WTC11 (cell line): ENCODE measurements at regions not wholly inside any gene's neighbourhood (a gene's known extent, or its start where the extent isn't known, plus 50 kb on each side); places are given as distances from the start of the nearest gene placed in this dataset.

Experiments
- ATAC-seq: fragments of 200-7000 bp; cut with Tn5 transposase; 2 replicates; pipeline ENCODE4 v1.10.0; 2021; ENCODE audit warnings: mild to moderate bottlenecking, moderate library complexity
- CTCF ChIA-PET: fragments of 300-600 bp; sonication (Branson Sonifier 250); formaldehyde crosslinking; loops from one replicate; lab custom pipeline; 2021; ENCODE audit warnings: antibody characterized with exemption; lab: Charles Lee
- POLR2A ChIA-PET: fragments of 350-600 bp; sonication (Branson Sonifier 250); formaldehyde crosslinking; loops from one replicate; lab custom pipeline; 2021; ENCODE audit warnings: antibody characterized with exemption; lab: Charles Lee
- DNase-seq: peaks from one replicate; pipeline ENCODE4 v3.0.0; 2021; ENCODE audit warnings: low spot score
- H3K27ac Mint-ChIP-seq: 2 replicates; pipeline ENCODE4 v1.8.0; 2021; ENCODE audit warnings: mixed read lengths
- H3K27me3 Mint-ChIP-seq: 2 replicates; pipeline ENCODE4 v1.8.0; 2021; ENCODE audit warnings: low read depth, mild to moderate bottlenecking, moderate library complexity, mixed read lengths
- H3K36me3 Mint-ChIP-seq: 2 replicates; pipeline ENCODE4 v1.8.0; 2021; ENCODE audit warnings: mixed read lengths
- H3K4me1 Mint-ChIP-seq: 2 replicates; pipeline ENCODE4 v1.8.0; 2022; ENCODE audit warnings: mixed read lengths
- H3K4me3 Mint-ChIP-seq: 2 replicates; pipeline ENCODE4 v1.8.0; 2021; ENCODE audit warnings: mild to moderate bottlenecking, moderate library complexity, mixed read lengths
- H3K9me3 Mint-ChIP-seq: 2 replicates; pipeline ENCODE4 v1.8.0; 2021; ENCODE audit warnings: mixed read lengths
- AR ChIP-seq: fragments of 250-450 bp; sonication (Bioruptor Pico); IDR thresholded peaks from 2 replicates; pipeline ENCODE4 v1.9.0; 2021; ENCODE audit warnings: mild to moderate bottlenecking
- CBFB ChIP-seq: sonication (generic); formaldehyde crosslinking; IDR thresholded peaks from 2 replicates; pipeline ENCODE4 v1.8.1; 2022; ENCODE audit warnings: mild to moderate bottlenecking, low read depth, missing genetic modification reagents
- CREB1 ChIP-seq: sonication (generic); formaldehyde crosslinking; IDR thresholded peaks from 2 replicates; pipeline ENCODE4 v1.8.0; 2023; ENCODE audit warnings: mild to moderate bottlenecking, missing genetic modification reagents
- E2F1 ChIP-seq: sonication (generic); formaldehyde crosslinking; IDR thresholded peaks from 2 replicates; pipeline ENCODE4 v1.8.0; 2022; ENCODE audit warnings: mild to moderate bottlenecking, missing genetic modification reagents
- ETV6 ChIP-seq: sonication (generic); formaldehyde crosslinking; IDR thresholded peaks from 2 replicates; pipeline ENCODE4 v1.8.1; 2022; ENCODE audit warnings: mild to moderate bottlenecking, missing genetic modification reagents
- FOXK1 ChIP-seq: sonication (generic); formaldehyde crosslinking; IDR thresholded peaks from 2 replicates; pipeline ENCODE4 v1.8.0; 2022; ENCODE audit warnings: mild to moderate bottlenecking, moderate library complexity, missing genetic modification reagents
- FOXP4 ChIP-seq: sonication (generic); formaldehyde crosslinking; IDR thresholded peaks from 2 replicates; pipeline ENCODE4 v1.8.0; 2022; ENCODE audit warnings: mild to moderate bottlenecking, missing genetic modification reagents
- HMGA2 ChIP-seq: fragments of 250-450 bp; sonication (Bioruptor Pico); IDR thresholded peaks from 2 replicates; pipeline ENCODE4 v1.4.0; 2021; ENCODE audit warnings: mild to moderate bottlenecking, moderate library complexity
- HMGXB4 ChIP-seq: sonication (generic); formaldehyde crosslinking; IDR thresholded peaks from 2 replicates; pipeline ENCODE4 v1.8.1; 2023; ENCODE audit warnings: mild to moderate bottlenecking, moderate library complexity, missing genetic modification reagents
- JUN ChIP-seq: sonication (generic); formaldehyde crosslinking; IDR thresholded peaks from 2 replicates; pipeline ENCODE4 v1.8.0; 2023; ENCODE audit warnings: mild to moderate bottlenecking, missing genetic modification reagents
- MAX ChIP-seq: sonication (generic); formaldehyde crosslinking; IDR thresholded peaks from 2 replicates; pipeline ENCODE4 v1.8.0; 2022; ENCODE audit warnings: mild to moderate bottlenecking, missing genetic modification reagents
- MXD4 ChIP-seq: fragments of 250-450 bp; sonication (Bioruptor Pico); IDR thresholded peaks from 2 replicates; pipeline ENCODE4 v1.8.0; 2021; ENCODE audit warnings: mild to moderate bottlenecking, moderate library complexity, borderline replicate concordance
- NFATC4 ChIP-seq: fragments of 250-450 bp; sonication (Bioruptor Pico); IDR thresholded peaks from 2 replicates; pipeline ENCODE4 v1.9.0; 2021; ENCODE audit warnings: mild to moderate bottlenecking
- NR1H2 ChIP-seq: sonication (generic); formaldehyde crosslinking; IDR thresholded peaks from 2 replicates; pipeline ENCODE4 v1.9.0; 2021; ENCODE audit warnings: mild to moderate bottlenecking, moderate library complexity, missing genetic modification reagents
- OVOL2 ChIP-seq: fragments of 250-450 bp; sonication (Bioruptor Pico); IDR thresholded peaks from 2 replicates; pipeline ENCODE4 v1.9.0; 2021; ENCODE audit warnings: mild to moderate bottlenecking, borderline replicate concordance
- PREB ChIP-seq: sonication (generic); formaldehyde crosslinking; IDR thresholded peaks from 2 replicates; pipeline ENCODE4 v1.8.1; 2022; ENCODE audit warnings: mild to moderate bottlenecking, missing genetic modification reagents, moderate library complexity, borderline replicate concordance
- PRRX2 ChIP-seq: fragments of 250-450 bp; sonication (Bioruptor Pico); IDR thresholded peaks from 2 replicates; pipeline ENCODE4 v1.8.0; 2021; ENCODE audit warnings: mild to moderate bottlenecking
- RELA ChIP-seq: sonication (generic); formaldehyde crosslinking; IDR thresholded peaks from 2 replicates; pipeline ENCODE4 v1.8.1; 2022; ENCODE audit warnings: missing genetic modification reagents, mild to moderate bottlenecking, borderline replicate concordance
- RORB ChIP-seq: fragments of 250-450 bp; sonication (Bioruptor Pico); IDR thresholded peaks from 2 replicates; pipeline ENCODE4 v1.9.0; 2021; ENCODE audit warnings: mild to moderate bottlenecking
- SMAD3 ChIP-seq: sonication (generic); formaldehyde crosslinking; IDR thresholded peaks from 2 replicates; pipeline ENCODE4 v1.8.0; 2022; ENCODE audit warnings: missing genetic modification reagents, mild to moderate bottlenecking, borderline replicate concordance
- TEAD1 ChIP-seq: sonication (generic); formaldehyde crosslinking; IDR thresholded peaks from 2 replicates; pipeline ENCODE4 v1.8.0; 2022; ENCODE audit warnings: mild to moderate bottlenecking, missing genetic modification reagents
- TEAD4 ChIP-seq: sonication (generic); formaldehyde crosslinking; IDR thresholded peaks from 2 replicates; pipeline ENCODE4 v1.8.0; 2022; ENCODE audit warnings: mild to moderate bottlenecking, missing genetic modification reagents
- ZBTB21 ChIP-seq: sonication (generic); formaldehyde crosslinking; IDR thresholded peaks from 2 replicates; pipeline ENCODE4 v1.8.1; 2023; ENCODE audit warnings: mild to moderate bottlenecking, missing genetic modification reagents, borderline replicate concordance
- ZNF219 ChIP-seq: sonication (generic); formaldehyde crosslinking; IDR thresholded peaks from 2 replicates; pipeline ENCODE4 v1.8.0; 2023; ENCODE audit warnings: missing genetic modification reagents, mild to moderate bottlenecking, borderline replicate concordance
- ZNF416 ChIP-seq: fragments of 250-450 bp; sonication (Bioruptor Pico); IDR thresholded peaks from 2 replicates; pipeline ENCODE4 v1.9.0; 2021; ENCODE audit warnings: mild to moderate bottlenecking, inconsistent platforms
- ZSCAN18 ChIP-seq: fragments of 250-450 bp; sonication (Bioruptor Pico); IDR thresholded peaks from 2 replicates; pipeline ENCODE4 v2.1.2; 2022; ENCODE audit warnings: mild to moderate bottlenecking, moderate library complexity

- no peak overlapping the region for H3K4me3 Mint-ChIP-seq
- H3K4me1 Mint-ChIP-seq: no peaks in the 10 kb centered on the region
- ATAC-seq (no peak), DNase-seq (no peak)
- peaks cover 2% of the 10 kb centered on the region; the same call in 1 of the 2 replicates for H3K36me3 Mint-ChIP-seq
- TF ChIP-seq ZBTB21 (CRISPR knock-in tag): no peak
- no peak for TF ChIP-seq CBFB
- no peak for TF ChIP-seq NR1H2
- TF ChIP-seq JUN (CRISPR knock-in tag): no peak
- no peak for TF ChIP-seq RELA
- TF ChIP-seq RORB (CRISPR knock-in tag): no peak
- no peak for TF ChIP-seq PRRX2 (CRISPR knock-in tag)
- no peak for TF ChIP-seq HMGXB4 (CRISPR knock-in tag)
- no peak for TF ChIP-seq OVOL2 (CRISPR knock-in tag)
- TF ChIP-seq ZNF219 (CRISPR knock-in tag): no peak
- no peak for TF ChIP-seq E2F1 (CRISPR knock-in tag)
- no peak for TF ChIP-seq SMAD3
- no peak for TF ChIP-seq AR
- no peak for TF ChIP-seq FOXK1 (CRISPR knock-in tag)
- no peak for TF ChIP-seq MXD4 (CRISPR knock-in tag)
- no peak for TF ChIP-seq FOXP4
- no peak for TF ChIP-seq ZNF416 (CRISPR knock-in tag)
- no peak for TF ChIP-seq CREB1 (CRISPR knock-in tag)
- no peak for TF ChIP-seq TEAD4 (CRISPR knock-in tag)
- no peak for TF ChIP-seq NFATC4 (CRISPR knock-in tag)
- CTCF ChIA-PET: no interaction called here
- H3K27ac Mint-ChIP-seq: no peak overlapping the region
- no peaks in the 10 kb centered on the region for H3K27me3 Mint-ChIP-seq
- peaks cover 18% of the 10 kb centered on the region for H3K9me3 Mint-ChIP-seq
- POLR2A ChIA-PET: no interaction called here
Observed at GRCh38 chr9:102796244-102796643, 198.9 kb upstream of the CYLC2 start.

GRCh38 chr9:102795532-102795931 lies 199.6 kb upstream of the CYLC2 start:
- ChIA-PET POLR2A (no interaction called here), CTCF (no interaction called here)
- Mint-ChIP-seq H3K4me3 (no peak overlapping the region), H3K27me3 (no peaks in the 10 kb centered on the region), H3K36me3 (peaks cover 2% of the 10 kb centered on the region; the same call in 1 of the 2 replicates), H3K4me1 (no peaks in the 10 kb centered on the region), H3K9me3 (peaks cover 18% of the 10 kb centered on the region), H3K27ac (no peak overlapping the region)
- ATAC-seq (no peak), DNase-seq (no peak)
- no peak for TF ChIP-seq ETV6 (CRISPR knock-in tag)
- no peak for TF ChIP-seq PREB (CRISPR knock-in tag)
- no peak for TF ChIP-seq MAX
- no peak for TF ChIP-seq ZSCAN18 (CRISPR knock-in tag)
- TF ChIP-seq TEAD1 (CRISPR knock-in tag): no peak
- TF ChIP-seq HMGA2: no peak
